GM19455 (cell line): ENCODE measurements at regions not wholly inside any gene's neighbourhood (a gene's known extent, or its start where the extent isn't known, plus 50 kb on each side); places are given as distances from the start of the nearest gene placed in this dataset.

ENCODE experiments used
- ATAC-seq: cut with Tn5 transposase; IDR thresholded peaks from one replicate; pipeline ENCODE4 v1.9.1; 2021; ENCODE audit not compliant: unreplicated experiment

DNA sequence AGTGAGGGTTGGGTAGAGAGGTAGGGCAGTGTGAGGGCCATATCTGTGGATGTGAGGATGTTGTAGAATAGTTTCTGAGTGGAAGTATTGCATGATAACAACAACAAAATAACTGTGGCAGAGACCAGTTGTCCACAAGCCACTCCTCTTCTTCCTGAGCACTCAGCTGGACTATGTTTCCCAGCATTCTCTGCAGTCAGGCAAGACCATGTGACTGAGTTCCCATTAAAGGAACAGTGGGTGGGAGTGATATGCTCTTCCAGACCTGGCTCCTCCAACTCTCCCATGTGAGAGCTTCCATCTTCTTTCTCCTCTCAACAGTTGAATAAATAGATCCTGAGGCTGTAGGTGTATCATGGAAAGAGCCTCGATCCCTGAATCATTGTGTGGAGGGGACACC, 272.4 kb downstream of the CBLN1 start:
- no peak for ATAC-seq

DNA sequence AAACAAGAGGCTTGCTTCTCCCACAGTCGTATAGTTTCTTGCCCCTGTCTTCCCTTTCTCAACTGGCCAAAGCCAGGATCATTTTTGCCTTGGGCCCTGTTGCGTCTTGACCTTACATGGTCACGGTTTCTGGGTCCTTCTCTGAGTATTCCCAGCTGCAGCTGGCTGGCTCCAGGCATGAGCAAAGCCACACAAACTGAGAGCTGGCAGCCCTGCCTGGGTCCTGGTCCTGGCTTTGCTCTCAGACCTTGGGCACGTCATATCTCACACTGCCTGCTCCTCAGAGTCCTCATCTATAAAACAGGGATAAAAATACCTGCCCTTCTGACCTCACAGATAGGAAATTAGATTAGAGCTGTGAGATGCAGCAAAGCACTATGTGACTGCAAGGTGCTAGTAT, 277.6 kb downstream of the CBLN1 start:
- no peak for ATAC-seq

DNA sequence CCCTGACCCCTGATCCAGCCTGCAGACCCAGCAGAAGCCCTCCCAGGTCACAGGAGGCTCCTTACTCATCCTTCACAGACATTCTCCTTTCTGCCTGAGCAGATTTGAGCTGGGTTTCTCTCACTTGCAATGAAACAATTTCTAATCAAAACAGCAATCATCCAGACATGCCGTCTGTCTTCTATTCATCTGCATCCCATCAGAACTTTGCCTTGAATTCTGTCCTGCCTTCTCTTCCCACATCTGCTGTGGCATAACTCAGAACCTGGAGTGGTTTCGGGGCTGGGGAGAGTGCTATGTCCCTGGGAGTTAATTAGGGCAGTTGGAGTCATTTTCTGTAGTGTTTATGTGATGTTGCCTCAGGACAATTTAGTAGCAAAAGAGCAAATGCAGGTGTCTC, 278.6 kb downstream of the CBLN1 start:
- ATAC-seq: no peak

DNA sequence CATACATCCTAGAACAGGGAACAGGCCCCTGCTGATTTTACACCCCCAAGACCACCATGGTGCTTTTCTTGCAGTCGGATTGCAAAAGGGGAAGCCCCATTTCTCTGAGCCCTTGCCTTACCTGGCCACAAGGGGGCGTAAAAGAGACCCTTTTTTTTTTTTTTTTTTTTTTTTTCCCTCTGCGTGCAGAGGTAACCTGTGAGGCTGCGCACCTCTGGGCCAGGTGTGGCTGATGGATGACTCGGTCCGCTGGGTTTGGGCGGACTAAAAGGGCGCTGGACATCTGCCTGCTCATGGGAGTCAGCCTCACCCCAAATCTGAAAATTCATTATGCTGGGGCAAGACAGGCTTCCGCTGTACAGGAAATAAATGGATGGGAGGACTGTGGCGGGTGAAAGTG, 281.0 kb downstream of the CBLN1 start:
- ATAC-seq: no peak

DNA sequence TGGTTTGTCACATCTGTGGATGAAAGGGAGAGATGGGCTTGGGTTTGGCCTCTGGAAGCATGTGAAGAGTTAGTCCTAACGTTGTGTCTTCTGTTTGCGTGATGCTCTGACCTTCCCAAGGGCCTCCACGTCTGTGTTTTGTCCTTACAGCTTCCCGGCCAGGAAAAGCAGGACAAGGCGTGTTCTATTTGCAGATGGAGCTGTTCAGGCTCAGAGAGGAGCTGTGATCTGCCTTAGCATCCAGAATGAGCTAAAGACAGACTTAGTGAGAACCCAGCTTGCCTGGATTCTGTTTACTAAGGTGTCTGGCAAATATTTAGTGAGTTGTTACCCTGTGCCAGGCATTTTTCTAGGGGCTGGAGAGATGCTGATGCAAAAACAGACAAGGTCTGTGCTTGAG, 282.1 kb downstream of the CBLN1 start:
- no peak for ATAC-seq

DNA sequence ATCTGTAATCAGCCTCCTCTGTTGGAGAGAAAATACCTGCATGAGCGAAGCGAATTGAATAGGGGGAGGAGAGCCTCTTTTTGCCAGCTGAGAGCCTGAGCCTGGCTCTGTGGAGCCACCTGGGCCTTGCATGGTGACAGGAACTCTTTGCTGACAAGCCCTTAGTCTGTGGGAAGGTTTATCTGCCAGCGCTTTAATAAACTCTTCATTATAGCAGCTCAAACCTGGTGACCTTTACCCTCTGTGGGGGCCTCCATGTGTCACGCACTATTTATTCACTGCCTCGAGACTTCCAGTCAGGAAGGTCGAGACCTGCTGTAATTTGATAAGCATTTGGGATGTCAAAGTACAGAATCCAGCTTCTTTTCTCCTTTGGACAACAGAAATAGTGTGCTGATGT, 282.6 kb downstream of the CBLN1 start:
- ATAC-seq: no peak

DNA sequence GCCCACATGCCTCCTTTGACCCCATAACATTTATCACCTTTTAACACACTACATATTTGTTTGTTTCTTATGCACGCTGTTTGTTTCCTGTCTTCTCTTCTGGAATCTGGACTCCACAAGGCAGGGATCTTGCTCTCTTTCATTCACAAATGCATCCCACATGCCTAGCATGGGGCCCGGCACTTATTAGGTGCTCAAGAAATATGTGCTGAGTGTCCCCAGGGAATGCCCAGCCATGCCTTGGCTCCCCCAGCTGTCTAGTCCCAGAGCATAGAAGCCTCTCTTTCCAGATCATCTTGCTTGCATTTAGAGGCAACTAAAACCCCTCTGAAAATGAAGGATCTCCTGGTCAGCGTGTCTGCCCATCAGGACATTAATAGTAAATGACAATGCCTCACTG, 283.7 kb downstream of the CBLN1 start:
- no peak for ATAC-seq

DNA sequence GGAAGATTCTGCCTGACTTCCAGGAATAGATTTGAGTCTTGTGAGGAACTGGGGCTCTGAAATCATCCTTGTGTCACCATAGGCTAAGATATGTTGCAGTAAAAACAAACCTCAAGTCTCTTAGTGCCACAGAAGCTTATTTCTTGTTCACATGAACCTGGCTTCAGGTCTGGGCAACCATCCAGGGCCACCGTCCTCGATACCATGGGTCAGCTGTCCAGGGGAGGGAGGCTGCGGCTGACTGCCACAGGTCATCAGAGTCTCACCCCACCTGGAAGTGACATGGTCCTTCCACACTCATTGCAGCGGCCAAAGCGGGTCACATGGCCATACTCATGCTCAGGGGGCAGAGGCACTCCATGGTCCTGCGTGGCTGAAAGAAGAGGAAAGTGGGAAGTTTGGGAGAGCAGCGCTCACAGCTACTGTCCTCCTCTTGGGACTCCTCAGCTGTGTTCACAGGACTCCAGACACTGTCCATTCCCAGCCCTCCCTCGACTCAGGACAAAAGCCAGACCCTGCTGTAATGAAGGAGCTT, 284.5 kb downstream of the CBLN1 start:
- ATAC-seq: no peak

DNA sequence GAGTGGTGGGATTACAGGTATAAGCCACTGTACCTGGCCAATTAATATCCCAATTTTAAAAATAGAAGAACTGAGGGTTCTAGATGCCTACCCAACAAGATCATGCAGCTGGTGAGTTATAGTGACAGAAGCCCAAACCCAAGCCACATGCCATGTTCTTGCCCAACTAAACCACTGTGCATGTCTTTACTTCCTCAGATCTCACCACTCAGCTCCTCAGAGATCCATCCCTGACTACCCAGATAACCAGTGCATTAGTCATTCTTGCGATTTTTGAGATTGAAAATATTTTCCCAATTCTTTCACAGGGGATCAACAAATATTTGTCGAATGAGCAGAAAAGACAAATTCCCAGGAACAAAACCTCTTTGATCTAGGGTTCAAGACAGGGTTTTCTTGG, 303.1 kb downstream of the CBLN1 start:
- no peak for ATAC-seq

DNA sequence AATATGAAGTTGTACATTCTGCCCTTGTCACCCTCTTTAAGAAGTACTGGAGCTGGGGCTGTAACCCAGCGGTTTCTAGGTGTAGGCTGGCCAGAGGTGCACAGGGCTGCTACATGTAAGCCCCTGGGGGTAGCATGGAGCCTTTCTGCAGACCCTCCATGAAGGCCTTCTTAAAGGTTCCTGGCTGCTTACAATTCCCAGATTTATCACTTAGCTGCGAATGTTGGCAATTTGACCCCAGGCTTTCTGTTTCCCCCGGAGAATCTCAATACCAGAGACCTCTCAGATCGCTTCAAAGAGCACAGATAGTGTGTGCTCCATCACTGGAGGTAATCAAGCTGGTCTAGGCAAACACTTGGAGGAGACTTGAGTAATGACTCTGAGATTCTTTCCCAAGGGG, 309.4 kb downstream of the CBLN1 start:
- ATAC-seq: no peak

DNA sequence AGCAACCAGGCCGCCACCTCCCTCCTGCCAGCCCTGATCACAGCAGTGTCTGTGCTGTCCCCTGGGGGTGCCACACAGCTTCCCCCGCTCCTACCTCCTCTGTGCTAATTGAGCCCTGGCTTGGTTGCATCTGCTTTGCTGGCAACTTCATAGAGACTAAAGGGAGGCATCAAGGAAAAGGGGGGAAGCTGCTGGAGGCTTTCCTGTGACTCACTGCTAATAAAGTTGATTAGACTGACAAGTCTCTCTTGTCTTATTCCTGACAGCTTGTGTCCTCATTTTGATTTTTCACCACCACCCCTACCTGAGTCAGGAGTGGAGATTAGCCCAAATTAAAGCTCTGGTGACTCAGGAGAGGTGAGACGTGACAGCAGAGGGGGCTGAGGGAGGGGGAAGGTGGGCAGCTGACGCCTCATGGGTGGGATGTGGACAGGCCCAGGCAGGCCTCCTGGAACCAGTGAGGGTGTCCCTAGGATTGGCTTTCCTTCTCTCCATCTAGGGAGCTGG, 310.0 kb downstream of the CBLN1 start:
- ATAC-seq: no peak

DNA sequence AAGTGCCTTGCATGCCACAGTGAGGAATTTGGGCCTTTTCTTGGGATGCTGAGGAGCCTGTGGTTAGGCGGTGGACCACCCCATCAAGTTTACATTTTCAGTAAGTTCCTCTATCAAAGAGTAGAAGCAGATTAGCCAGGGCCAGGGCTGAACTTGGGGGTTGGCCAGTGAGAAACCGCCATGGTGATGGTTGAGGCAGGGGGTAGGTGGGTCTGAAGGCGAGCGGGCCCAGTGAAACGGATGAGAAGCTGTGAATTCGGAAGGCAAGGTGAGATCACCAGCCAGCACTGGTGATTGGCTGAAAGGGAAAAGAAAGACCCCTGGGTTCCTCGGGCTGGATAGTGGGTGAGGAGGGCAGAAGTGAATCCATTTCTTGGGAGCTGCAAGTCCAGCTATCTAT, 311.4 kb downstream of the CBLN1 start:
- ATAC-seq: no peak

DNA sequence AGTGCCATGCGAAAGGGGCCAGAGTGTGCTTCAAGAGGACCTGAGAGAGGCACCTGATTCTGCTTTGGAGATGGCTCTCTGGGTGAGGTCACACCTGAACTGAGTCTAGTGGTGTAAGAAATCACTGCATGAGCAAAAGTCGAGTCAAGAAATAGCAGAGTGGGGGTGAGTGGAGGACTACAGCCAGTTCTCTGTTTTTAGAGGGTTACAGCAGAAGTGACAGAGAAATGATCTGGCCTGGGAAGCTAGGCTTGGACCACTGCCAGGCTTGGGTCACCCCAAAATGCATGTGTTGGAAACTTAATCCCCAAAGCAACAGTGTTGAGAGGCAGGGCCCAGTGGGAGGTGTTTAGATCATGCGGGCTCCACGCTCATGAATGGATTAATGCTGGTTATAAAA, 312.0 kb downstream of the CBLN1 start:
- no peak for ATAC-seq

DNA sequence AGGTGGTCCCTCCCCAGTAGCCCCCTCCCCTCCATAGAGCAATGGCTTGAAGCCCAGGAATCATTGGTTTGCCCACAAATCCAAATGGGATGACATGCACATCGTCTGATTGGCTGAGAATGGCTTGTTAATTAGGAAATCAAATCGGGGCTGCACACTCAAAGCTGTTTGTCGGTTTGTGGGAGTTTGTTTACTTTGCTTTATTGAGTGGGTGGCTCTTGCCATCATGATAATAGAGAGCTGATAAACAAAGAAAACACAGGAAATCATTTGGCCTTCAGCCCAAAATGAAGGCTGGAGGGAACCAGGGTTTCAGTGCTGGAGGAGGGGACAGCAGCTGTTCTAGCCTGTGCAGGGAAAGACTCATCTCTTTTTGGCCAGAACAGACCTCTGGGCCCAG, 316.3 kb downstream of the CBLN1 start:
- no peak for ATAC-seq

DNA sequence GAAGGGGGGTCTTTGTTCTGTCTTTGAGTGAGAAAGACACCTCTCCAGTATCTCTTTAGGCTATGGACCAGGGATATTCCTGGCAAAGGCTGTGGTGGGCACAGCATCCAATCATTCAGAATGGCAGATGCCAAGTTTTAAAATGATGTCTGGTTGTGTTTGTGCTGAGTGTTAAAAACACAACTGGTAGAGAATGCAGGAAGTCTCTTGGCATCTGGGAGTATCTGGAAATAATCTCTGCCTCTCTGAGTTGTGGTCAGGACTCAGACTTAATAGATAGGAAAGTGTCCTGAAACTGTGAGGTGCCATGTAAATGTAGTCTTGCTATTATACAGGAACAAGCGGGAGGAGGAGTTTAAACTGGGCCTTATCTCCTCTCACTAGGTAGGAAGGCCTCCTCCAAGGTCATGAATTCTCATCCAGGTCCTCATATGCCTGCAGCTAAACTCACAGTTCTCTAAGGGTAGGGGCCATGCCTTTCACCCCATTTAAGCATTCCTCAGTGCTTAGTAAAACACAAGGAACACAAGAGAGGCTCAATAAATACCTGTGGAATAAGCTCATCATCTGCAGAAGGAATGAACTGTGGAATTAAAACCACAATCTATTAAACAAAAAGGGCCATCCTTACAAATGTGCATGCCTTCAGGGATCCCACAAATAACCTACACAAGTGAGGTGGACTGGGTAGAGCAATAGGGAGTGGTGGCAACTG, 317.6 kb downstream of the CBLN1 start:
- ATAC-seq: no peak

DNA sequence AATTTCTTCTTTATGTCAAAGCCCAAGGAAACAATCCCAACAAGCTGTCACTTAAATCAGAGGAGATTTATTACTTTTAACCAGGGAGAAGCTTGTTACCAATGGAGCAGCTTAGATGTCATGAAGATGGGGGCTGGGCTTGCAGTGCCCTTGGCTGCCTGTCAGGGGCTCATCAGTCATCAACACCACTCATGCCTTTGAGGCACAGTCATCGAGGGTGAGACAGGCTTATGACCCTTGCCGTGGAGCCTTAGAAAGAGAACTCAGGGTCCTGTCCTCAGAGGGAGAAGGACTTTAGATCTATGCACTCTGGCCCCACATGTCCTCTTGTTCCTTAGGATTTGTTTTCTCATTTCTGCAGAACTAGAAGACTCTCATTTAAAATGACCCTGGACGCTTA, 318.3 kb downstream of the CBLN1 start:
- ATAC-seq: no peak

DNA sequence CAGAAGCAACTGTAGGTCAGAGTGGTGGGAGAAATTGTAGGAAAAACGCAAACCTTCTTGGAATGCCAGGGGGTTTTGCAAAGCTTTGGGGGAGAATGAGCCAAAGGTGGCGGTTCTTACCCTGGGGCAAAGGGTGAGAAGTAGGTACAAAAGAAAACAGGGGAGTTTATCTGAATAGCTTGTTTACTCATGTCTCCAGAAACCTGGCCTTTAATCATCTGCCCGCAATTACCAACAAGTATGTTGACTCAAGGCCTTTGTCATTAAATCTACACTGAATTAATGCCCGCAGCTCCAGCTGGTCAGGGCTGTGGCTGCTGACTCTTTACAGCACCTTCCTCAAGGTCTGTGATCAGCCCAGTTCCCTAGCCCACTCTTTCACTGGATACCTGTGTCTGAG, 320.1 kb downstream of the CBLN1 start:
- no peak for ATAC-seq

DNA sequence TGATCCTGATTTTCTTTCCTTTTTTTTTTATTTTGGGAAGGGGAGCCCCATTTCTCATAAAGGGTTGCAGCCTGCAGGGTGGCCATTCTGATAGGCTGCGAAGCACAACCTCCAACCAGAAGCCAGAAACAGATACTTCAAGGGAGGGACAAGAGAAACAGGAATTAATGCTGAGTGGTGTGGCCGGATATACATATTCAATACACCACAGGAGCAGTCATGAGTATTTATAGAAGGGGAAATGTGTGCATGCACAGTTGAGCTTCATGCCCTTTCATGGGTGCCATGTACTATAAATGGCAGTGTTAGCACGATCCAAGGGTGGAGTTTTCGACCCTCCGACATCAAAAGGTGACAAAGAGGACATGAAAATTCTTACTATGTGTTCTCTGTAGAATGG, 320.8 kb downstream of the CBLN1 start:
- ATAC-seq: no peak

DNA sequence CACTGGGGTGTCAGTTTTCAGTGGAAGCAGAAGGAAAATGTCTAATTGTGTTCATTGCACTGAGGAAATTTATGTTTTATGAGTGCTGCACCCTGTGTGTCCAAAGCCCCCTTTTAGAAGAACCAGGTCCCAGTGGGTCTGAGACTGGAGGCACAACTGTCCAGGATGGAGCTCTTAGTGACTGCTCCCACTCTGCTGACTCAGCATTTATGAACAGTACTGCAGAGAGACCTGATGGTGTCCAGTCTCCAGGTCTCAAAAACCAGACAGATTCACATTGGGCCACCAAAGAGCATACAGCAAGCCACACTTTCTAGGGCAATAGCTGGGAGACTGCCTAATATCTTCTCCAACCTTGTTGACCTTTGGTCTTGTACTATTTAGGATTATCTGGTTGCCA, 321.9 kb downstream of the CBLN1 start:
- no peak for ATAC-seq

DNA sequence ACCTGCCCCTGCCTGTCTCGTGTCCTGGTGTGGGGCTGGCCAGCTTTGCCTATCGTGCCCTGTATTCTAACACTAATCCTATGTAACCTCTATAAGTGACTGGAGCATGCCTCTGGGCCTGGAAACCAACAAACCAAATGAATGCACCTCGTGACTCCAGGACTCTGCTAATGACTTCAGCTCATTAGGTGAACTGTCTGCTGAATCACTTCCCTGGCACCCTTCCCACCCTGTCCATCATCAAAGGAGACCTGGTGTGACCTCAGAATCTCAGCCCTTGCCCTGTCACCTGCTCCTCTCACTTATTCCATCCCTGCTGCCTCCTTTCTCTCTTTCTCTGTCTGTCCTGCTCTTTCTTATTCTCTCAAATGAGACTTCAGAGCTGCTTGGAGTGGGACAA, 322.4 kb downstream of the CBLN1 start:
- no peak for ATAC-seq

DNA sequence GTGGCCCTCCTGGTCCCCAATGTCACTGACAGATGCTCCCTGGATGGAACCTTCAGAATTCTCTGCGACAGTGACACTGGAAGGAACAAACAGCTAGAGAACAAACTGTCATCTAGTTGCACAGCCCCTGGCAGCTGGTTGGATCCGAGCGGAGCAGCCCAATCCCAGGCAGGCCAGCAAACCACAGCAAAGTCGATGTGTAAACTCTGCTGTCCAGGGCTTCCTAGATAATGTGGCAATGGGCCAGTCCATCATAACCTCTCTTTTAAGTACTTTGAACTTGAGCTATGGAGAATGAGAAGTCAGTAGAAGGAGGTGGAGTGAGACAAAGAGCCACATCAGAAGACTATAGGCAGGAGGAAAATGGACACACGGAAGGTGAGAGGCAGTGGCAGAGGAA, 323.0 kb downstream of the CBLN1 start:
- ATAC-seq: no peak

DNA sequence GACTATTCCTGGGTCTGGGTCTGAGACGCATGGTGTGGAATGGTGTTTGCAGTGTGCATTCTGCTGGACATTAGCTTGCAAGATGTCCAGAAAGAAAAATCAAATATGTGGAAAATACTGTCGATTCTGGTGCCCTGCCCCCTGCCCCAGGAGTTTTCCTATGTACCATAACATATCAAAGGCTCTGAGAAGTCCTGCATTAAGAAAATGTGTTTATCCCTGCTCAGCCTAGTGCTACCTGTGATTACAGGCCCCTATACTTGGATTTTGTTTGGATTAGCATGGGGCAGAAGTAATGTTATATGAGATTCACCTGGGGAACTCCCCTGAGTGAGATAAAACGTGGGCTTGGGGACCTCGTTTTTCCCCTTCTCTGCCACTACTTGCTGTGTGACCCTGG, 325.0 kb downstream of the CBLN1 start:
- no peak for ATAC-seq

DNA sequence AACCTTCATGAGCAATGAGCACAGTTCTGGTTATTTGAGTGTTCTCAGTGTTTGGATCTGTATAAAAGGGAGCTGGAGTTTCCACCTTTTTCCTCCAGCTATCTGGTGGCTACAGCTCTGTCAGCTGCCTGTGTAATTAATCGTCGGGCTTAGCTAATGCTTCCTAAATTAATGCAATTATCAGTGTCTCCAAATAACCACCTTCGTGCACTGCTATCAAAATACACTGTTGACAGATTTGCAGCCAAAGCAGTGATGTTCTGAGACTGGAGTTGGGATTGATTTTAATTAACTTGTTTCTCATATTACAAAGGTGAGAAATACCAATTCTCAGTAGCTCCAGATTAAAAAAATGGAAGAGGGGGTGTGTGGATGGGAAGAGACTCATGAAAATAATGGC, 325.8 kb downstream of the CBLN1 start:
- ATAC-seq: no peak
